ENCODE measurements at regions not wholly inside any gene's neighbourhood (a gene's known extent, or its start where the extent isn't known, plus 50 kb on each side); places are given as distances from the start of the nearest gene placed in this dataset.

DNA sequence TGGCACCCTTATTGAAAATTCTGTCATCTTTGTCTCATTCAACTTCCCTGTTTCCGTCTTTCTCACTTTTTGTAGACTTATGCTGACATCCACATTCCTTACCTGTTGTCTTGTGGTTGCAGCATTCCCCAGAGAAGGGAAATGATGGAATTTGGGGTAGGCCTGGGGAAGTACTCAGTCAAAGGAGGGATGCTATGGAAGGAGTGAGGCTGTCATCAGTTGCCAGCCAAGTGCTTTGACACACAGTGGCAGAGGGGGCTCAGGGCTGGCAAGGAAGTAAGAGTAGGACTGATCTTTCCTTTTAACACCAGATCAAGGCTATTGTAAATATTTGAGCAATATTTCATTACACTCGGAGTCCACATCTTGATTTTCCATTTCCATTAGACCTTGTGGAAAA lies 64.4 kb downstream of the RPLP1 start:
- TF ChIP-seq ZBTB7A (IDR thresholded peaks at IDR 0.05; ENCODE audit: low read depth) (no peak), FOXM1 (IDR thresholded peaks at IDR 0.05; ENCODE audit: borderline replicate concordance, low read depth) (no peak), EP300 (IDR thresholded peaks at IDR 0.05; ENCODE audit: borderline replicate concordance) (no peak), TAF1 (IDR thresholded peaks at IDR 0.05; ENCODE audit: low read depth) (no peak), YY1 (IDR thresholded peaks at IDR 0.05; ENCODE audit: low read depth) (no peak), CEBPB (IDR thresholded peaks at IDR 0.05) (no peak)
- TF ChIP-seq, protein P1, sequence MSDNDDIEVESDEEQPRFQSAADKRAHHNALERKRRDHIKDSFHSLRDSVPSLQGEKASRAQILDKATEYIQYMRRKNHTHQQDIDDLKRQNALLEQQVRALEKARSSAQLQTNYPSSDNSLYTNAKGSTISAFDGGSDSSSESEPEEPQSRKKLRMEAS (IDR thresholded peaks at IDR 0.05): no peak
- TF ChIP-seq, protein P2, sequence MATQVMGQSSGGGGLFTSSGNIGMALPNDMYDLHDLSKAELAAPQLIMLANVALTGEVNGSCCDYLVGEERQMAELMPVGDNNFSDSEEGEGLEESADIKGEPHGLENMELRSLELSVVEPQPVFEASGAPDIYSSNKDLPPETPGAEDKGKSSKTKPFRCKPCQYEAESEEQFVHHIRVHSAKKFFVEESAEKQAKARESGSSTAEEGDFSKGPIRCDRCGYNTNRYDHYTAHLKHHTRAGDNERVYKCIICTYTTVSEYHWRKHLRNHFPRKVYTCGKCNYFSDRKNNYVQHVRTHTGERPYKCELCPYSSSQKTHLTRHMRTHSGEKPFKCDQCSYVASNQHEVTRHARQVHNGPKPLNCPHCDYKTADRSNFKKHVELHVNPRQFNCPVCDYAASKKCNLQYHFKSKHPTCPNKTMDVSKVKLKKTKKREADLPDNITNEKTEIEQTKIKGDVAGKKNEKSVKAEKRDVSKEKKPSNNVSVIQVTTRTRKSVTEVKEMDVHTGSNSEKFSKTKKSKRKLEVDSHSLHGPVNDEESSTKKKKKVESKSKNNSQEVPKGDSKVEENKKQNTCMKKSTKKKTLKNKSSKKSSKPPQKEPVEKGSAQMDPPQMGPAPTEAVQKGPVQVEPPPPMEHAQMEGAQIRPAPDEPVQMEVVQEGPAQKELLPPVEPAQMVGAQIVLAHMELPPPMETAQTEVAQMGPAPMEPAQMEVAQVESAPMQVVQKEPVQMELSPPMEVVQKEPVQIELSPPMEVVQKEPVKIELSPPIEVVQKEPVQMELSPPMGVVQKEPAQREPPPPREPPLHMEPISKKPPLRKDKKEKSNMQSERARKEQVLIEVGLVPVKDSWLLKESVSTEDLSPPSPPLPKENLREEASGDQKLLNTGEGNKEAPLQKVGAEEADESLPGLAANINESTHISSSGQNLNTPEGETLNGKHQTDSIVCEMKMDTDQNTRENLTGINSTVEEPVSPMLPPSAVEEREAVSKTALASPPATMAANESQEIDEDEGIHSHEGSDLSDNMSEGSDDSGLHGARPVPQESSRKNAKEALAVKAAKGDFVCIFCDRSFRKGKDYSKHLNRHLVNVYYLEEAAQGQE (IDR thresholded peaks at IDR 0.05; ENCODE audit: low read depth): no peak

All from Ishikawa (cell line).